Right cardiac atrium (tissue), 5 donors: ENCODE measurements at regions not wholly inside any gene's neighbourhood (a gene's known extent, or its start where the extent isn't known, plus 50 kb on each side); places are given as distances from the start of the nearest gene placed in this dataset.

Source experiments
- ATAC-seq, 2 donors: fragments of 200-7000 bp; cut with Tn5 transposase; one replicate each; pipeline versions ENCODE4 v1.8.0 to v1.9.1; 2020; ENCODE audit warnings: moderate library complexity in 2 of 2, mild to moderate bottlenecking in 1 of 2
- DNase-seq, 3 donors: peaks; one replicate each; pipeline ENCODE4 v3.0.0-alpha.2; 2020
- H3K27ac ChIP-seq: one replicate; pipeline ENCODE4 v1.5.1; 2013; ENCODE audit warnings: mild to moderate bottlenecking, low read length, control low read depth, moderate library complexity
- H3K27me3 ChIP-seq: one replicate; pipeline ENCODE4 v1.6.1; 2013; ENCODE audit not compliant: control insufficient read depth, insufficient read depth
- H3K4me1 ChIP-seq: one replicate; pipeline ENCODE4 v1.6.1; 2013; ENCODE audit warnings: low read length; ENCODE audit not compliant: control insufficient read depth, insufficient read depth
- H3K4me3 ChIP-seq: one replicate; pipeline ENCODE4 v1.5.1; 2013; ENCODE audit warnings: low read length, control low read depth
- H3K9me3 ChIP-seq: one replicate; pipeline ENCODE4 v1.6.1; 2013; ENCODE audit warnings: low read length; ENCODE audit not compliant: control insufficient read depth
- WGBS: extraction: QIAGEN DNeasy Blood & Tissue Kit; methylation state at CpG from one replicate; pipeline ENCODE4 v1.1.7; 2013; 5-methylcytosine and 5-hydroxymethylcytosine counted together
- intact Hi-C, 4 donors: fragments of 100-400 bp; cut with DNase I; formaldehyde crosslinking; loops; one replicate each; pipeline versions ENCODE4 v1.11.0 to v1.14.0; 2022 to 2023
- donor health status: healthy with polysubstance abuse.
- donor health status: DM: no; HTN: yes; CAD: no.
- donor health status: DM: no; HTN: no; CAD: no.
- donor health status: DM: no; HTN: yes; CAD: no; lungs with severe emphysema.
- donor health status: DM: yes; HTN: yes; CAD: no.

- WGBS = 93% methylated on average over 4 of the region's 4 CpGs
- Histone ChIP-seq H3K27me3 (no peaks in the 10 kb centered on the region), H3K4me3 (no peak overlapping the region), H3K9me3 (no peaks in the 10 kb centered on the region), H3K4me1 (no peaks in the 10 kb centered on the region), H3K27ac (no peak overlapping the region)
- no peak for DNase-seq
- intact Hi-C loops = no loop called here
- no peak for ATAC-seq
Measured at GRCh38 chr6:22081709-22082108, 215.1 kb downstream of the PRL start.

GRCh38 chr6:22082218-22082617, 214.6 kb downstream of the PRL start:
- intact Hi-C loops = no loop called here
- no peaks in the 10 kb centered on the region for H3K27me3 ChIP-seq

GRCh38 chr6:22083119-22083518, 213.7 kb downstream of the PRL start:
- Histone ChIP-seq H3K9me3 (no peaks in the 10 kb centered on the region), H3K27ac (no peak overlapping the region), H3K4me1 (no peaks in the 10 kb centered on the region), H3K4me3 (no peak overlapping the region), H3K27me3 (no peaks in the 10 kb centered on the region)
- ATAC-seq (no peak), DNase-seq (no peak)
- intact Hi-C loops = no loop called here
- WGBS = 67% methylated on average over 1 of the region's 1 CpG

More at GRCh38 chr6:22082218-22082617, 214.6 kb downstream of the PRL start:
- 83% methylated on average over 3 of the region's 3 CpGs for WGBS
- H3K27ac ChIP-seq = no peak overlapping the region
- H3K9me3 ChIP-seq = no peaks in the 10 kb centered on the region
- ATAC-seq = no peak
- H3K4me3 ChIP-seq = no peak overlapping the region
- no peak for DNase-seq
- H3K4me1 ChIP-seq = no peaks in the 10 kb centered on the region

- Histone ChIP-seq H3K4me1 (no peaks in the 10 kb centered on the region), H3K9me3 (no peaks in the 10 kb centered on the region), H3K4me3 (no peak overlapping the region), H3K27me3 (no peaks in the 10 kb centered on the region), H3K27ac (no peak overlapping the region)
- intact Hi-C loops = no loop called here
- ATAC-seq (no peak), DNase-seq (no peak)
- 68% methylated on average over 9 of the region's 9 CpGs for WGBS
Measured at GRCh38 chr6:22087960-22088706, 208.7 kb downstream of the PRL start.

GRCh38 chr6:22091424-22091948, 205.3 kb downstream of the PRL start:
- DNase-seq (no peak), ATAC-seq (no peak)
- H3K4me3 ChIP-seq = no peak overlapping the region
- WGBS = 80% methylated on average over 5 of the region's 5 CpGs
- no peaks in the 10 kb centered on the region for H3K4me1 ChIP-seq
- H3K27ac ChIP-seq = no peak overlapping the region
- intact Hi-C loops = no loop called here
- no peaks in the 10 kb centered on the region for H3K27me3 ChIP-seq
- H3K9me3 ChIP-seq = no peaks in the 10 kb centered on the region

GRCh38 chr6:22095836-22096235, 201.0 kb downstream of the PRL start:
- intact Hi-C loops = no loop called here
- Histone ChIP-seq H3K27me3 (no peaks in the 10 kb centered on the region), H3K27ac (no peak overlapping the region), H3K9me3 (no peaks in the 10 kb centered on the region), H3K4me3 (no peak overlapping the region), H3K4me1 (peaks cover 1% of the 10 kb centered on the region)
- WGBS = 63% methylated on average over 1 of the region's 1 CpG
- DNase-seq (no peak), ATAC-seq (peak in 1 of 2 donors; percentile 57)

- peaks cover 1% of the 10 kb centered on the region for H3K4me1 ChIP-seq
- intact Hi-C loops = no loop called here
- no peak overlapping the region for H3K27ac ChIP-seq
- H3K27me3 ChIP-seq = no peaks in the 10 kb centered on the region
- ATAC-seq (no peak), DNase-seq (no peak)
- no peaks in the 10 kb centered on the region for H3K9me3 ChIP-seq
- H3K4me3 ChIP-seq = no peak overlapping the region
Measured at GRCh38 chr6:22098601-22099031, 198.2 kb downstream of the PRL start.

GRCh38 chr6:22099231-22099630, 197.6 kb downstream of the PRL start:
- no peak overlapping the region for H3K4me3 ChIP-seq
- H3K9me3 ChIP-seq = no peaks in the 10 kb centered on the region
- intact Hi-C loops = no loop called here
- 64% methylated on average over 7 of the region's 7 CpGs for WGBS
- H3K27me3 ChIP-seq = no peaks in the 10 kb centered on the region
- no peak overlapping the region for H3K27ac ChIP-seq
- peaks cover 1% of the 10 kb centered on the region for H3K4me1 ChIP-seq
- DNase-seq = no peak
- ATAC-seq = no peak

- H3K4me1 ChIP-seq = peaks cover 1% of the 10 kb centered on the region
- intact Hi-C loops = no loop called here
- no peak overlapping the region for H3K27ac ChIP-seq
- 82% methylated on average over 5 of the region's 5 CpGs for WGBS
- no peak for DNase-seq
- no peaks in the 10 kb centered on the region for H3K9me3 ChIP-seq
- ATAC-seq = no peak
- H3K4me3 ChIP-seq = no peak overlapping the region
- H3K27me3 ChIP-seq = no peaks in the 10 kb centered on the region
Measured at GRCh38 chr6:22099923-22100322, 196.9 kb downstream of the PRL start.

- DNase-seq (no peak), ATAC-seq (peak; percentile 29 to 63)
- H3K4me1 ChIP-seq = peaks cover 1% of the 10 kb centered on the region
- H3K27ac ChIP-seq = no peak overlapping the region
- no peak overlapping the region for H3K4me3 ChIP-seq
- 69% methylated on average over 3 of the region's 3 CpGs for WGBS
- intact Hi-C loops = no loop called here
- no peaks in the 10 kb centered on the region for H3K9me3 ChIP-seq
- H3K27me3 ChIP-seq = no peaks in the 10 kb centered on the region
Measured at GRCh38 chr6:22101163-22101562, 195.7 kb downstream of the PRL start.

GRCh38 chr6:22102671-22103070, 194.2 kb downstream of the PRL start:
- 95% methylated on average over 3 of the region's 3 CpGs for WGBS
- Histone ChIP-seq H3K27ac (no peak overlapping the region), H3K27me3 (no peaks in the 10 kb centered on the region), H3K4me3 (no peak overlapping the region), H3K9me3 (no peaks in the 10 kb centered on the region), H3K4me1 (peaks cover 1% of the 10 kb centered on the region)
- DNase-seq (no peak), ATAC-seq (no peak)
- intact Hi-C loops = no loop called here

GRCh38 chr6:22106451-22106850, 190.4 kb downstream of the PRL start:
- no peak overlapping the region for H3K27ac ChIP-seq
- no peaks in the 10 kb centered on the region for H3K4me1 ChIP-seq
- H3K9me3 ChIP-seq = no peaks in the 10 kb centered on the region
- WGBS = 95% methylated on average over 5 of the region's 5 CpGs
- H3K27me3 ChIP-seq = no peaks in the 10 kb centered on the region
- ATAC-seq (no peak), DNase-seq (no peak)
- H3K4me3 ChIP-seq = no peak overlapping the region
- intact Hi-C loops = no loop called here
